Calu3 (cell line): ENCODE measurements at regions not wholly inside any gene's neighbourhood (a gene's known extent, or its start where the extent isn't known, plus 50 kb on each side); places are given as distances from the start of the nearest gene placed in this dataset.

ENCODE experiments used
- BruUV-seq: library from RNA; stranded (reverse); fragments of 400-500 nt; replicated peaks from 2 replicates; lab custom pipeline; 2021; lab: Mats Ljungman, UMichigan
- CTCF ChIA-PET: fragments of 300-600 bp; sonication (Branson Sonifier 250); formaldehyde crosslinking; loops from one replicate; lab custom pipeline; 2022; ENCODE audit warnings: antibody characterized with exemption; lab: Charles Lee
- DNase-seq: peaks from one replicate; pipeline ENCODE4 v3.0.0; 2022
- H3K27ac Mint-ChIP-seq: one replicate; pipeline ENCODE4 v1.8.0; 2022; ENCODE audit warnings: mixed read lengths; ENCODE audit not compliant: unreplicated experiment
- H3K27me3 Mint-ChIP-seq: one replicate; pipeline ENCODE4 v1.8.0; 2022; ENCODE audit warnings: mixed read lengths; ENCODE audit not compliant: unreplicated experiment
- H3K36me3 Mint-ChIP-seq: one replicate; pipeline ENCODE4 v1.8.0; 2022; ENCODE audit warnings: mild to moderate bottlenecking, moderate library complexity, mixed read lengths; ENCODE audit not compliant: insufficient read depth, unreplicated experiment
- H3K4me1 Mint-ChIP-seq: one replicate; pipeline ENCODE4 v1.8.0; 2022; ENCODE audit warnings: mild to moderate bottlenecking, low read depth, mixed read lengths; ENCODE audit not compliant: unreplicated experiment
- H3K4me3 Mint-ChIP-seq: one replicate; pipeline ENCODE4 v1.8.0; 2022; ENCODE audit warnings: mild to moderate bottlenecking, low read depth, moderate library complexity, mixed read lengths; ENCODE audit not compliant: unreplicated experiment
- H3K9me3 Mint-ChIP-seq: one replicate; pipeline ENCODE4 v1.8.0; 2022; ENCODE audit warnings: low read depth, mixed read lengths; ENCODE audit not compliant: unreplicated experiment
- intact Hi-C: fragments of 100-400 bp; cut with micrococcal nuclease; formaldehyde crosslinking; loops from one replicate; pipeline ENCODE4 v1.10.0; 2022; ENCODE audit not compliant: unreplicated experiment
- TF ChIP-seq, protein P1 (sequence below): fragments of 200-600 bp; IDR thresholded peaks from one replicate; pipeline ENCODE4 v1.8.0; 2022; ENCODE audit warnings: antibody characterized with exemption; ENCODE audit not compliant: unreplicated experiment

DNA sequence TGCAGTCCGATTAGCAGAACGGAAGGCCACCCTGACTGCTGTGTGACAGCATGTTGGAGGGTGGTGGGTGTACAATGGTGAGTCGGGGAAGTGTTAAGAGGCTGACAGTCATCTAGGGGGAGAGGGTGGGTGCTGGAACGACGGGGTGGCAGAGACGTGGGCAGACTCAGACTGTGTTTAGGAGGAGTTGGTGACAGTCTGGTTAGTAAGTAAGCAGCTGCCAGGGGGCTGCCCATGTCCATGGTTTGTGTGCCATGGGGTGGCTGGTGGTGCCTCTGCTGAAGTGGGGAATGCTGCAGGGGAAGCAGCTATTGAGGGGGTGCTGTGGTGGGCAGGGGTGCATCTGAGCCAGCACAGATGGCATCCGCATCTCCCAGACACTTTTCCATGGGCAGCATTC, 51.3 kb upstream of the BOD1 start:
- Mint-ChIP-seq H3K27me3 (peaks cover 39% of the 10 kb centered on the region), H3K4me3 (no peak overlapping the region), H3K4me1 (no peaks in the 10 kb centered on the region), H3K36me3 (peaks cover 4% of the 10 kb centered on the region), H3K9me3 (peaks cover 2% of the 10 kb centered on the region), H3K27ac (no peak overlapping the region)
- CTCF ChIA-PET = no interaction called here
- TF ChIP-seq, protein P1, sequence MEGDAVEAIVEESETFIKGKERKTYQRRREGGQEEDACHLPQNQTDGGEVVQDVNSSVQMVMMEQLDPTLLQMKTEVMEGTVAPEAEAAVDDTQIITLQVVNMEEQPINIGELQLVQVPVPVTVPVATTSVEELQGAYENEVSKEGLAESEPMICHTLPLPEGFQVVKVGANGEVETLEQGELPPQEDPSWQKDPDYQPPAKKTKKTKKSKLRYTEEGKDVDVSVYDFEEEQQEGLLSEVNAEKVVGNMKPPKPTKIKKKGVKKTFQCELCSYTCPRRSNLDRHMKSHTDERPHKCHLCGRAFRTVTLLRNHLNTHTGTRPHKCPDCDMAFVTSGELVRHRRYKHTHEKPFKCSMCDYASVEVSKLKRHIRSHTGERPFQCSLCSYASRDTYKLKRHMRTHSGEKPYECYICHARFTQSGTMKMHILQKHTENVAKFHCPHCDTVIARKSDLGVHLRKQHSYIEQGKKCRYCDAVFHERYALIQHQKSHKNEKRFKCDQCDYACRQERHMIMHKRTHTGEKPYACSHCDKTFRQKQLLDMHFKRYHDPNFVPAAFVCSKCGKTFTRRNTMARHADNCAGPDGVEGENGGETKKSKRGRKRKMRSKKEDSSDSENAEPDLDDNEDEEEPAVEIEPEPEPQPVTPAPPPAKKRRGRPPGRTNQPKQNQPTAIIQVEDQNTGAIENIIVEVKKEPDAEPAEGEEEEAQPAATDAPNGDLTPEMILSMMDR = no peak
- DNase-seq = no peak
- no TSS peak for BruUV-seq
- intact Hi-C loops = no loop called here

DNA sequence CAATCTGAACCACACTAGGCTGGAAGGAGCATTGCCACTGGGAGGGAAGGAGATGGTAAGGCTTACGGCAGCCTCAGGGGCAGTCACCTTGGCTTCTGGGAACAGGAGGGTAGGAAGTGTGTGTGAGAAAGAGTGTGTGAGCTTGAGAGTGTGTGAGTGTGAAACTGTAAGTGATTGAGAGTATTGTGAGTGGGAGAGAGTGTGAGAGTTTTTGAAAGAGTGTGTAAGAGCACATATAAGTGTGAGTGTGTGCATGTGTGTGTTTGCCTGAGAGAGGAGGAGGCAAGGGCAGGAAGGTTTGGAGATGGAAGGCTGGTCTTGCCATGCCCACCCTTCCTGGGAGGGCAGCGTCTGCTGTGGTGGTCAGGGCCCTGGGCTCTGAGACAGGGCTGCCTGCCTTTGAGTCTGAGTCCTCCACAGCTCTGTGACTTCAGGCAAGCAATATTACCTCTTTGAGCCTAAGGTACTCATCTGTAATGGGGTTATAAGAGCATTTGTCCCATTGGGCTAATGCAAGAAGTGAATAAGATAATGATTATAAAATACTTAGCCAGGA, 51.9 kb upstream of the BOD1 start:
- Mint-ChIP-seq H3K4me3 (no peak overlapping the region), H3K36me3 (peaks cover 5% of the 10 kb centered on the region), H3K27ac (no peak overlapping the region), H3K9me3 (peaks cover 2% of the 10 kb centered on the region), H3K27me3 (peaks cover 39% of the 10 kb centered on the region), H3K4me1 (no peaks in the 10 kb centered on the region)
- no peak for DNase-seq
- intact Hi-C loops = no loop called here
- CTCF ChIA-PET = no interaction called here
- BruUV-seq = no TSS peak
- TF ChIP-seq, protein P1 = no peak

DNA sequence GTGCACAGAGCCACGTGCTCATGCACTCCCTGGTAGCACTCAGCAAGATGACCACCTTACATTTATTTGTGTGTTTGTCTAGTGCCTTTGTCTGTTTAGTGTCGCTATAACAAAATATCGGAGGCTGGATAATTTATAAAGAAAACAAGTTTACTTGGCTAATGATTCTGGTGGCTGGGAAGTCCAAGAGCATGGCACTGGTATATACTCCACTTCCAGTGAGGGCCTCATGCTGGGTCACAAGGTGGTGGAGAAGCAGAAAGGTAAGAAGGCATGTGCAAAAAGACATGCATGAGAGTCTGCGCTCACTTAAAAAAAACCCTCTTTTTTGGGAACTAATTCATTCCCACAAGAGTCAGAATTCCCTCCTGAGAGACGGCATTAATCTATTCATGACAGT, 52.5 kb upstream of the BOD1 start:
- no peak overlapping the region for H3K27ac Mint-ChIP-seq
- CTCF ChIA-PET = no interaction called here
- H3K36me3 Mint-ChIP-seq = peaks cover 5% of the 10 kb centered on the region
- peaks cover 39% of the 10 kb centered on the region for H3K27me3 Mint-ChIP-seq
- TF ChIP-seq, protein P1 = no peak
- no peak for DNase-seq
- no TSS peak for BruUV-seq
- no peak overlapping the region for H3K4me3 Mint-ChIP-seq
- intact Hi-C loops = no loop called here
- H3K9me3 Mint-ChIP-seq = peaks cover 2% of the 10 kb centered on the region
- no peaks in the 10 kb centered on the region for H3K4me1 Mint-ChIP-seq

DNA sequence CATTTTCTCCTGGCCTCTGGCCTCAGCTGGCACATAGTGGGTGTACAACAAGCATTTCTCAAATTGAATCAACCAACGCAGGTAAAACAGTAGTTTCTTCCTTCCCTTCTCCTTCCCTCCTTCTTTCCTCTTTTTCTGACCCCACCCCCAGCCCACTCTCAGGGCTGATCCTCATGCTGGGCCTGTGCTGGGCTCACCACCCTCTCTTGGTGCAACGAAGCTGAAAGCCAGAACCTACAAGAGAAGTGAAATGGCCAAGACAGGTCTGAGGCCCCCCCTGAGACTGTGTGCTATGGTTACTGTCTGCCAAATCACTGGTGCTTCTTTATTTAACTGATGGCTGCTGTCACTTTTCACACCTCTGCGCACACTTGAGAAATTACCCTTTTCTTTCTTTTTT, 53.0 kb upstream of the BOD1 start:
- H3K27ac Mint-ChIP-seq = no peak overlapping the region
- CTCF ChIA-PET = no interaction called here
- no peaks in the 10 kb centered on the region for H3K4me1 Mint-ChIP-seq
- no peak overlapping the region for H3K4me3 Mint-ChIP-seq
- TF ChIP-seq, protein P1 = no peak
- intact Hi-C loops = no loop called here
- peaks cover 39% of the 10 kb centered on the region for H3K27me3 Mint-ChIP-seq
- H3K36me3 Mint-ChIP-seq = peaks cover 5% of the 10 kb centered on the region
- no peak for DNase-seq
- no TSS peak for BruUV-seq
- peaks cover 2% of the 10 kb centered on the region for H3K9me3 Mint-ChIP-seq
